HFF-Myc (cell line): ENCODE measurements at regions not wholly inside any gene's neighbourhood (a gene's known extent, or its start where the extent isn't known, plus 50 kb on each side); places are given as distances from the start of the nearest gene placed in this dataset.

Experiments
- DNase-seq: peaks from one replicate; pipeline ENCODE4 v3.0.0-alpha.2; 2011; ENCODE audit warnings: low read depth; ENCODE audit errors: extremely low read depth
- H3K4me3 ChIP-seq: replicated peaks from 2 replicates; pipeline ENCODE4 v1.5.1; 2011; ENCODE audit warnings: low read depth, mild to moderate bottlenecking, control low read depth, low read length
- CTCF ChIP-seq: IDR thresholded peaks from 2 replicates; pipeline ENCODE4 v1.5.1; 2012; ENCODE audit warnings: mild to moderate bottlenecking, low read depth, low read length, control low read depth; ENCODE audit errors: missing control alignments

GRCh38 chr16:18045356-18045755 lies 291.2 kb downstream of the NPIPA8 start:
- DNase-seq: no peak
- no peak for TF ChIP-seq CTCF

GRCh38 chr16:18041864-18042834 lies 294.4 kb downstream of the NPIPA8 start:
- no peak for DNase-seq
- TF ChIP-seq CTCF: no peak
- H3K4me3 ChIP-seq: no peak overlapping the region

More at GRCh38 chr16:18045356-18045755, 291.2 kb downstream of the NPIPA8 start:
- H3K4me3 ChIP-seq: no peak overlapping the region

- TF ChIP-seq CTCF: no peak
- no peak for DNase-seq
Observed at GRCh38 chr16:18039931-18040330, 296.6 kb downstream of the NPIPA8 start.

GRCh38 chr16:18037051-18037450 lies 299.5 kb downstream of the NPIPA8 start:
- H3K4me3 ChIP-seq: no peak overlapping the region
- no peak for TF ChIP-seq CTCF
- no peak for DNase-seq

More at GRCh38 chr16:18039931-18040330, 296.6 kb downstream of the NPIPA8 start:
- H3K4me3 ChIP-seq: no peak overlapping the region

GRCh38 chr16:18024611-18025010 lies 311.9 kb downstream of the NPIPA8 start:
- no peak for DNase-seq
- H3K4me3 ChIP-seq: no peak overlapping the region
- no peak for TF ChIP-seq CTCF

GRCh38 chr16:18018376-18018775 lies 318.2 kb downstream of the NPIPA8 start:
- DNase-seq: no peak
- no peak for TF ChIP-seq CTCF
- H3K4me3 ChIP-seq: no peak overlapping the region
